Hepatocyte (in vitro differentiated cells): ENCODE measurements at regions not wholly inside any gene's neighbourhood (a gene's known extent, or its start where the extent isn't known, plus 50 kb on each side); places are given as distances from the start of the nearest gene placed in this dataset.

ENCODE experiments used
- DNase-seq: peaks from one replicate; pipeline ENCODE4 v3.0.0-alpha.2; 2016; ENCODE audit warnings: low spot score
- H2AFZ ChIP-seq: fragments of 200-600 bp; sonication (generic); 2 replicates; pipeline ENCODE4 v1.6.0; 2016; ENCODE audit warnings: antibody characterized with exemption, mild to moderate bottlenecking
- H3K27ac ChIP-seq: fragments of 200-600 bp; sonication (generic); 2 replicates; pipeline ENCODE4 v1.5.1; 2016; ENCODE audit warnings: mild to moderate bottlenecking
- H3K27me3 ChIP-seq: fragments of 200-600 bp; sonication (generic); 2 replicates; pipeline ENCODE4 v1.6.1; 2016
- H3K36me3 ChIP-seq: fragments of 200-600 bp; sonication (generic); replicated peaks from 2 replicates; pipeline ENCODE4 v1.5.1; 2016; ENCODE audit warnings: low read depth; ENCODE audit not compliant: insufficient read depth
- H3K4me1 ChIP-seq: fragments of 200-600 bp; sonication (generic); 2 replicates; pipeline ENCODE4 v1.5.1; 2016; ENCODE audit warnings: mild to moderate bottlenecking, moderate library complexity; ENCODE audit not compliant: insufficient read depth
- H3K4me2 ChIP-seq: fragments of 200-600 bp; sonication (generic); 2 replicates; pipeline ENCODE4 v1.6.0; 2016
- H3K4me3 ChIP-seq: fragments of 200-600 bp; sonication (generic); 2 replicates; pipeline ENCODE4 v1.5.1; 2016; ENCODE audit warnings: mild to moderate bottlenecking
- H3K79me2 ChIP-seq: fragments of 200-600 bp; sonication (generic); 2 replicates; pipeline ENCODE4 v1.6.0; 2017; ENCODE audit warnings: mild to moderate bottlenecking
- H3K9me2 ChIP-seq: fragments of 200-600 bp; sonication (generic); replicated peaks from 2 replicates; pipeline ENCODE4 v1.6.0; 2017; ENCODE audit warnings: mild to moderate bottlenecking; ENCODE audit not compliant: insufficient read depth
- H3K9me3 ChIP-seq: fragments of 200-600 bp; sonication (generic); 2 replicates; pipeline ENCODE4 v1.5.1; 2016; ENCODE audit warnings: low read depth, mild to moderate bottlenecking
- H4K20me1 ChIP-seq: fragments of 200-600 bp; sonication (generic); 2 replicates; pipeline ENCODE4 v1.6.0; 2016; ENCODE audit warnings: mild to moderate bottlenecking; ENCODE audit not compliant: insufficient read depth, poor library complexity, severe bottlenecking
- EZH2 ChIP-seq: fragments of 200-600 bp; sonication (generic); IDR thresholded peaks from 2 replicates; pipeline ENCODE4 v1.6.1; 2016; ENCODE audit warnings: antibody characterized with exemption, mild to moderate bottlenecking, borderline replicate concordance
- EZH2phosphoT487 ChIP-seq: fragments of 200-600 bp; sonication (generic); IDR thresholded peaks from one replicate; pipeline ENCODE4 v1.6.1; 2018; ENCODE audit warnings: antibody characterized with exemption, mild to moderate bottlenecking, low read depth, moderate library complexity; ENCODE audit not compliant: unreplicated experiment, severe bottlenecking
- WGBS: methylation state at CpG from one replicate; pipeline ENCODE4 v1.1.6; 2016; ENCODE audit warnings: low lambda C conversion rate; ENCODE audit errors: missing lambda C conversion rate; 5-methylcytosine and 5-hydroxymethylcytosine counted together
- TF ChIP-seq, protein P1 (sequence below): fragments of 200-600 bp; sonication (generic); IDR thresholded peaks from 2 replicates; pipeline ENCODE4 v1.5.1; 2016; ENCODE audit warnings: antibody characterized with exemption, mild to moderate bottlenecking; ENCODE audit not compliant: poor library complexity

DNA sequence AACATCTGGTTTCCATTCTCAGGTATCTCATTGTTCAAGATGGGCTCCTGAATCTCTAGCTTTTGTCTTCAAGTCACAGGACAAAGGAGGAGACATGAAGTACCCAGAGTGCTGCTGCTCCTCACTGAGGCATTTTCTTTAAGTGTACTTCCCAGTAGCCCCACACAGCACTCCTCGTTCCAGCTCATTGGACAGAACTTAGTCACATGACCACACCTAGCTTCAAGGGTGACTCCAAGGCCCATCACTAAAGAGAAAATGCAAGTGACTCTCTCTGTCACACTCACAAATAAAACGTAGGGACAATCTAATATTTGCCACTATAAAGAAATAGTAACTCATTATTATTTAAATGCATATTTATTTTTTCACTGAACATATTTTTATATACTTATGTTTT is 58.3 kb upstream of the NEUROD6 start:
- no peaks in the 10 kb centered on the region for H3K4me1 ChIP-seq
- no peak overlapping the region for H3K27ac ChIP-seq
- H3K36me3 ChIP-seq = no peaks in the 10 kb centered on the region
- H3K4me3 ChIP-seq = no peak overlapping the region
- TF ChIP-seq, protein P1, sequence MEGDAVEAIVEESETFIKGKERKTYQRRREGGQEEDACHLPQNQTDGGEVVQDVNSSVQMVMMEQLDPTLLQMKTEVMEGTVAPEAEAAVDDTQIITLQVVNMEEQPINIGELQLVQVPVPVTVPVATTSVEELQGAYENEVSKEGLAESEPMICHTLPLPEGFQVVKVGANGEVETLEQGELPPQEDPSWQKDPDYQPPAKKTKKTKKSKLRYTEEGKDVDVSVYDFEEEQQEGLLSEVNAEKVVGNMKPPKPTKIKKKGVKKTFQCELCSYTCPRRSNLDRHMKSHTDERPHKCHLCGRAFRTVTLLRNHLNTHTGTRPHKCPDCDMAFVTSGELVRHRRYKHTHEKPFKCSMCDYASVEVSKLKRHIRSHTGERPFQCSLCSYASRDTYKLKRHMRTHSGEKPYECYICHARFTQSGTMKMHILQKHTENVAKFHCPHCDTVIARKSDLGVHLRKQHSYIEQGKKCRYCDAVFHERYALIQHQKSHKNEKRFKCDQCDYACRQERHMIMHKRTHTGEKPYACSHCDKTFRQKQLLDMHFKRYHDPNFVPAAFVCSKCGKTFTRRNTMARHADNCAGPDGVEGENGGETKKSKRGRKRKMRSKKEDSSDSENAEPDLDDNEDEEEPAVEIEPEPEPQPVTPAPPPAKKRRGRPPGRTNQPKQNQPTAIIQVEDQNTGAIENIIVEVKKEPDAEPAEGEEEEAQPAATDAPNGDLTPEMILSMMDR = no peak
- no peak for TF ChIP-seq EZH2phosphoT487
- no peak for TF ChIP-seq EZH2
- no peaks in the 10 kb centered on the region for H3K79me2 ChIP-seq
- DNase-seq = no peak
- no peak overlapping the region for H2AFZ ChIP-seq
- H3K9me2 ChIP-seq = no peaks in the 10 kb centered on the region
- no peaks in the 10 kb centered on the region for H3K9me3 ChIP-seq
- H3K4me2 ChIP-seq = no peak overlapping the region
- no peaks in the 10 kb centered on the region for H3K27me3 ChIP-seq
- H4K20me1 ChIP-seq = no peaks in the 10 kb centered on the region
- 85% methylated on average over 2 of the region's 2 CpGs for WGBS

- 72% methylated on average over 2 of the region's 2 CpGs for WGBS
- TF ChIP-seq EZH2phosphoT487 = no peak
- TF ChIP-seq, protein P1 = no peak
- no peak for TF ChIP-seq EZH2
- Histone ChIP-seq H3K36me3 (no peaks in the 10 kb centered on the region), H2AFZ (no peak overlapping the region), H3K27ac (peak overlapping the region; percentile 63), H3K27me3 (no peaks in the 10 kb centered on the region), H3K9me3 (no peaks in the 10 kb centered on the region), H3K4me1 (peaks cover 13% of the 10 kb centered on the region), H3K9me2 (no peaks in the 10 kb centered on the region), H3K4me2 (no peak overlapping the region), H3K4me3 (no peak overlapping the region), H3K79me2 (no peaks in the 10 kb centered on the region), H4K20me1 (no peaks in the 10 kb centered on the region)
- no peak for DNase-seq
These were observed 66.7 kb upstream of the NEUROD6 start for GRCh38 chr7:31407178-31407676.

GRCh38 chr7:31408140-31408729 is 67.7 kb upstream of the NEUROD6 start:
- H3K4me2 ChIP-seq = no peak overlapping the region
- 73% methylated on average over 3 of the region's 3 CpGs for whole genome bisulfite sequencing
- peak; percentile 70 for DNase-seq

More at GRCh38 chr7:31408140-31408729, 67.7 kb upstream of the NEUROD6 start:
- peaks cover 13% of the 10 kb centered on the region for H3K4me1 ChIP-seq
- no peaks in the 10 kb centered on the region for H3K9me2 ChIP-seq
- H3K36me3 ChIP-seq = no peaks in the 10 kb centered on the region
- H2AFZ ChIP-seq = no peak overlapping the region
- H3K27me3 ChIP-seq = no peaks in the 10 kb centered on the region
- no peaks in the 10 kb centered on the region for H4K20me1 ChIP-seq
- H3K4me3 ChIP-seq = no peak overlapping the region
- H3K79me2 ChIP-seq = no peaks in the 10 kb centered on the region
- TF ChIP-seq EZH2phosphoT487 = no peak
- no peak for TF ChIP-seq EZH2
- TF ChIP-seq, protein P1 = no peak
- no peaks in the 10 kb centered on the region for H3K9me3 ChIP-seq
- H3K27ac ChIP-seq = peak overlapping the region; percentile 63
